HCT116 (cell line): ENCODE measurements at regions not wholly inside any gene's neighbourhood (a gene's known extent, or its start where the extent isn't known, plus 50 kb on each side); places are given as distances from the start of the nearest gene placed in this dataset.

Source experiments
- ATAC-seq: fragments of 200-7000 bp; cut with Tn5 transposase; 2 replicates; pipeline ENCODE4 v1.9.1; 2020; ENCODE audit warnings: mild to moderate bottlenecking, moderate library complexity
- BruUV-seq: library from RNA; stranded (reverse); fragments of 400-500 nt; replicated peaks from 2 replicates; lab custom pipeline; 2021; lab: Mats Ljungman, UMichigan
- CTCF ChIA-PET: fragments of 300-600 bp; sonication (Branson Sonifier 250); formaldehyde crosslinking; loops from one replicate; lab custom pipeline; 2021; ENCODE audit warnings: antibody characterized with exemption; lab: Charles Lee
- POLR2A ChIA-PET: fragments of 300-600, 350-600 bp; sonication (Branson Sonifier 250); formaldehyde crosslinking; loops from one replicate; lab custom pipeline; 2021; ENCODE audit warnings: antibody characterized with exemption; lab: Charles Lee
- RAD21 ChIA-PET, 2 experiments: fragments of 300-600 bp; sonication (Branson Sonifier 250); formaldehyde crosslinking; loops; one replicate each; lab custom pipeline; 2023; ENCODE audit warnings: low total read pairs in 2 of 2; ENCODE audit not compliant: uncharacterized antibody in 2 of 2, unreplicated experiment in 2 of 2, low non-redundant PET in 1 of 2; lab: Charles Lee
- DNase-seq: peaks from one replicate; pipeline ENCODE4 v3.0.0-alpha.2; 2010; ENCODE audit warnings: low read depth, low spot score
- H2AFZ ChIP-seq: fragments of 200-600 bp; shearing (Covaris generic), sonication (generic); 2 replicates; pipeline ENCODE4 v1.6.1; 2017; ENCODE audit warnings: low read depth, mixed run types, mixed read lengths, antibody characterized with exemption, low read length; ENCODE audit not compliant: poor library complexity, severe bottlenecking
- H3K27ac ChIP-seq: 2 replicates; pipeline ENCODE4 v1.5.1; 2012; ENCODE audit warnings: low read depth, low read length
- H3K27me3 ChIP-seq: fragments of 200-600 bp; sonication (generic); 2 replicates; pipeline ENCODE4 v1.6.1; 2016; ENCODE audit warnings: mixed run types, low read length, mixed read lengths; ENCODE audit not compliant: insufficient read depth
- H3K36me3 ChIP-seq, 2 experiments: fragments of 200-500 bp in 1 of 2; fragments of 200-600 bp in 1 of 2; sonication (Bioruptor generic) in 1 of 2; sonication (generic) in 1 of 2; 2 replicates each; pipeline versions ENCODE4 v1.5.1 to v1.6.1; 2014 to 2016; ENCODE audit warnings: low read length in 2 of 2, inconsistent platforms in 1 of 2, mixed read lengths in 1 of 2, mixed run types in 1 of 2; ENCODE audit not compliant: insufficient read depth in 2 of 2, control insufficient read depth in 1 of 2
- H3K4me1 ChIP-seq, 2 experiments: fragments of 200-600 bp in 1 of 2; sonication (generic) in 1 of 2; 2 replicates each; pipeline versions ENCODE4 v1.5.1 to v1.6.1; 2012 to 2017; ENCODE audit warnings: low read length in 2 of 2, inconsistent platforms in 1 of 2, mild to moderate bottlenecking in 1 of 2, mixed read lengths in 1 of 2, mixed run types in 1 of 2, moderate library complexity in 1 of 2; ENCODE audit not compliant: insufficient read depth in 2 of 2, control insufficient read depth in 1 of 2
- H3K4me2 ChIP-seq: fragments of 200-600 bp; sonication (generic); 2 replicates; pipeline ENCODE4 v1.6.1; 2017; ENCODE audit warnings: mixed run types, low read length, mixed read lengths
- H3K4me3 ChIP-seq, 2 experiments: fragments of 200-600 bp in 1 of 2; sonication (generic) in 1 of 2; replicated peaks in 1 of 2; 2 replicates each; pipeline ENCODE4 v1.5.1; 2011 to 2016; ENCODE audit warnings: low read length in 2 of 2, control low read depth in 1 of 2, low read depth in 1 of 2, mild to moderate bottlenecking in 1 of 2, mixed read lengths in 1 of 2, mixed run types in 1 of 2
- H3K79me2 ChIP-seq: fragments of 200-600 bp; sonication (generic); 2 replicates; pipeline ENCODE4 v1.6.1; 2017; ENCODE audit warnings: mild to moderate bottlenecking, mixed run types, low read length, moderate library complexity, mixed read lengths; ENCODE audit not compliant: insufficient read depth
- H3K9ac ChIP-seq: fragments of 200-600 bp; sonication (generic); 2 replicates; pipeline ENCODE4 v1.6.1; 2016; ENCODE audit warnings: low read length, mixed read lengths
- H3K9me2 ChIP-seq: fragments of 200-600 bp; sonication (generic), shearing (Covaris generic); 2 replicates; pipeline ENCODE4 v1.6.1; 2017; ENCODE audit warnings: mixed run types, mild to moderate bottlenecking, moderate library complexity; ENCODE audit not compliant: insufficient read depth
- H3K9me3 ChIP-seq, 2 experiments: fragments of 200-500 bp in 1 of 2; fragments of 200-600 bp in 1 of 2; sonication (Bioruptor generic) in 1 of 2; sonication (generic) in 1 of 2; 2 replicates each; pipeline ENCODE4 v1.6.1; 2014 to 2017; ENCODE audit warnings: low read length in 2 of 2, mixed read lengths in 2 of 2, inconsistent platforms in 1 of 2, low read depth in 1 of 2, mild to moderate bottlenecking in 1 of 2, mixed run types in 1 of 2, moderate library complexity in 1 of 2; ENCODE audit not compliant: control insufficient read depth in 1 of 2, insufficient read depth in 1 of 2
- H4K20me1 ChIP-seq: fragments of 200-600 bp; sonication (generic), shearing (Covaris generic); 2 replicates; pipeline ENCODE4 v1.6.1; 2017; ENCODE audit warnings: mixed run types, mild to moderate bottlenecking, moderate library complexity; ENCODE audit not compliant: insufficient read depth
- CEBPB ChIP-seq: IDR thresholded peaks from 2 replicates; pipeline ENCODE4 v1.6.1; 2012; ENCODE audit warnings: low read depth
- ELF1 ChIP-seq: IDR thresholded peaks from 2 replicates; pipeline ENCODE4 v1.6.1; 2012; ENCODE audit warnings: low read depth, borderline replicate concordance
- EZH2phosphoT487 ChIP-seq: fragments of 200-600 bp; IDR thresholded peaks from 2 replicates; pipeline ENCODE4 v1.6.1; 2018; ENCODE audit warnings: antibody characterized with exemption, borderline replicate concordance
- FOSL1 ChIP-seq: IDR thresholded peaks from 2 replicates; pipeline ENCODE4 v1.6.1; 2012; ENCODE audit warnings: low read depth
- JUND ChIP-seq: IDR thresholded peaks from 2 replicates; pipeline ENCODE4 v1.6.1; 2012
- POLR2A ChIP-seq: IDR thresholded peaks from 2 replicates; pipeline ENCODE4 v1.7.0; 2011; ENCODE audit warnings: borderline replicate concordance; ENCODE audit not compliant: insufficient read depth, insufficient read length; ENCODE audit errors: extremely low read depth
- SRF ChIP-seq: IDR thresholded peaks from 2 replicates; pipeline ENCODE4 v1.6.1; 2012; ENCODE audit warnings: low read depth
- TCF7L2 ChIP-seq: IDR thresholded peaks from 2 replicates; pipeline ENCODE4 v1.7.0; 2011; ENCODE audit warnings: borderline replicate concordance, inconsistent platforms; ENCODE audit not compliant: insufficient read depth, insufficient read length; ENCODE audit errors: extremely low read depth
- ZNF274 ChIP-seq: fragments of 200-500 bp; sonication (Bioruptor generic); IDR thresholded peaks from 2 replicates; pipeline ENCODE4 v1.6.1; 2014; ENCODE audit warnings: mild to moderate bottlenecking, low read depth, low read length, inconsistent platforms
- intact Hi-C: fragments of 100-400 bp; cut with micrococcal nuclease; formaldehyde crosslinking; loops from 2 replicates; pipeline ENCODE4 v1.10.0; 2022
- TF ChIP-seq, protein P1 (sequence below): IDR thresholded peaks from 2 replicates; pipeline ENCODE4 v1.6.1; 2012
- TF ChIP-seq, protein P2 (sequence below): IDR thresholded peaks from 2 replicates; pipeline ENCODE4 v1.6.1; 2012

DNA sequence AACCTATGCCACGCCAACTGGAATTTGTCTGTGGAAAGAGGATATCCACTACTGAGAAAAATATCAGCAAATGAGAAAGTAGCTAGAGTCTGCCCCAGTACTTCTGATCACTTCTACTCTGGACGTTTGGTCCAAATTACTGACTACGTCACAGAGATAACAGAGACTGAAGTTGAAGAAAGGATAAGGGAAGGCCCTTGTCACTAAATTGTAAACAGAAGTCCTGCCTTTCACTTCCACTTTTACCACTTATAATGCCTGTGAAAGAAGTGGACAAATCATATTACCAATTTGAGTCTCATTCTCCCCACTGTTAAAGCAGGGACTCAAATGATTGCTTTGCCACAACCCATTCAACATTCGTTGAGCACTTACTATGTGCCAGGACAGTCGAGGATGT lies 173.9 kb upstream of the ERBB4 start:
- no peaks in the 10 kb centered on the region for H3K9me2 ChIP-seq
- ATAC-seq: no peak
- H3K4me1 ChIP-seq: no peaks in the 10 kb centered on the region
- ChIA-PET CTCF (no interaction called here), RAD21 (no interaction called here), POLR2A (no interaction called here)
- H3K27me3 ChIP-seq: no peaks in the 10 kb centered on the region
- H3K4me2 ChIP-seq: no peak overlapping the region
- no peaks in the 10 kb centered on the region for H3K36me3 ChIP-seq
- no peak for DNase-seq
- no TSS peak for BruUV-seq
- no peaks in the 10 kb centered on the region for H3K79me2 ChIP-seq
- no peak overlapping the region for H3K9ac ChIP-seq
- no peak overlapping the region for H3K27ac ChIP-seq
- TF ChIP-seq, protein P1, sequence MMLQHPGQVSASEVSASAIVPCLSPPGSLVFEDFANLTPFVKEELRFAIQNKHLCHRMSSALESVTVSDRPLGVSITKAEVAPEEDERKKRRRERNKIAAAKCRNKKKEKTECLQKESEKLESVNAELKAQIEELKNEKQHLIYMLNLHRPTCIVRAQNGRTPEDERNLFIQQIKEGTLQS: no peak
- TF ChIP-seq, protein P2, sequence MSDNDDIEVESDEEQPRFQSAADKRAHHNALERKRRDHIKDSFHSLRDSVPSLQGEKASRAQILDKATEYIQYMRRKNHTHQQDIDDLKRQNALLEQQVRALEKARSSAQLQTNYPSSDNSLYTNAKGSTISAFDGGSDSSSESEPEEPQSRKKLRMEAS: no peak
- TF ChIP-seq FOSL1: no peak
- TF ChIP-seq ZNF274: no peak
- H3K9me3 ChIP-seq: no peaks in the 10 kb centered on the region
- H4K20me1 ChIP-seq: no peaks in the 10 kb centered on the region
- H3K4me3 ChIP-seq: no peak overlapping the region
- intact Hi-C loops: no loop called here
- H2AFZ ChIP-seq: no peak overlapping the region

DNA sequence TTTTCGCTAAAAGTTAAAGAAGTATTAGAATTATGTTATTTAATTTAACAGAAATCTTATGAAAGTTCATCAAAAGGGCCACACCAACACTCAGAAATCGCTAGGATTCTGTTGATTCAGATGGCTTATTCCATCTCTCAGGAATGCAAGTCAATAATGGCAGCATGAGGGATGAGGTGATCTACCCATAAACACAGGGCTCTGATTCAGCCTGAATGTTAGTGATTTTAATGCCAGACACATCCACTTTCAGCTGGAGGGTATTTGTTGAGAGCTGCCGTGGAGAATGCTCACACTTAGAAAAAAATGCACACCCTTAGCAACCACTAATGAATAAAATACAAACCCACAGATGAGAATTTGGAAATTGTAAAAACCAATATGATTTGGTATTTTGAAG lies 173.3 kb upstream of the ERBB4 start:
- RAD21 ChIA-PET: no interaction called here

More for the DNA sequence above, 173.3 kb upstream of the ERBB4 start:
- POLR2A ChIA-PET: no interaction called here
- CTCF ChIA-PET: no interaction called here
- Histone ChIP-seq H3K4me2 (no peak overlapping the region), H3K36me3 (no peaks in the 10 kb centered on the region), H2AFZ (no peak overlapping the region), H3K79me2 (no peaks in the 10 kb centered on the region), H3K4me1 (no peaks in the 10 kb centered on the region), H3K4me3 (no peak overlapping the region), H3K27me3 (no peaks in the 10 kb centered on the region), H3K9me2 (no peaks in the 10 kb centered on the region), H3K27ac (no peak overlapping the region), H4K20me1 (no peaks in the 10 kb centered on the region), H3K9me3 (no peaks in the 10 kb centered on the region), H3K9ac (no peak overlapping the region)
- intact Hi-C loops: no loop called here
- DNase-seq (no peak), ATAC-seq (no peak)
- BruUV-seq: no TSS peak
- TF ChIP-seq POLR2A: no peak
- no peak for TF ChIP-seq EZH2phosphoT487
- no peak for TF ChIP-seq ELF1
- no peak for TF ChIP-seq SRF
- no peak for TF ChIP-seq ZNF274
- no peak for TF ChIP-seq JUND
- TF ChIP-seq FOSL1: no peak
- no peak for TF ChIP-seq TCF7L2
- TF ChIP-seq CEBPB: no peak
